Activated CD4-positive, CD25-positive, alpha-beta regulatory T cell (primary cell): ENCODE measurements at regions not wholly inside any gene's neighbourhood (a gene's known extent, or its start where the extent isn't known, plus 50 kb on each side); places are given as distances from the start of the nearest gene placed in this dataset.
"Not testable (repeated sequence)": the region's sequence is repeated elsewhere in the genome, so short reads cannot be mapped to it uniquely, and the experiment has no call there.

Experiments used
- DNase-seq, 4 experiments: peaks; one replicate each; lab custom pipeline; 2025; lab: John Stamatoyannopoulos, UW

GRCh38 chr16:87028481-87029320 lies 288.5 kb downstream of the C16orf95 start:
- no peak for DNase-seq

- DNase-seq: no peak
Observed at GRCh38 chr16:87032554-87032953, 284.6 kb downstream of the C16orf95 start.

GRCh38 chr16:87033021-87033471 lies 284.1 kb downstream of the C16orf95 start:
- no peak for DNase-seq

GRCh38 chr16:87033541-87034300 lies 283.5 kb downstream of the C16orf95 start:
- no peak for DNase-seq

- DNase-seq: no peak
Observed at GRCh38 chr16:87034317-87034716, 282.9 kb downstream of the C16orf95 start.

GRCh38 chr16:87035053-87035452 lies 282.1 kb downstream of the C16orf95 start:
- DNase-seq: no peak

- no peak for DNase-seq
Observed at GRCh38 chr16:87037012-87037411, 280.2 kb downstream of the C16orf95 start.

- not testable (repeated sequence) for DNase-seq
Observed at GRCh38 chr16:87038528-87038927, 278.7 kb downstream of the C16orf95 start.

GRCh38 chr16:87040169-87041117 lies 276.7 kb downstream of the C16orf95 start:
- no peak for DNase-seq

GRCh38 chr16:87041286-87041685 lies 275.9 kb downstream of the C16orf95 start:
- DNase-seq: no peak

- no peak for DNase-seq
Observed at GRCh38 chr16:87042551-87043230, 274.5 kb downstream of the C16orf95 start.

GRCh38 chr16:87043231-87044031 lies 273.8 kb downstream of the C16orf95 start:
- DNase-seq: no peak

- no peak for DNase-seq
Observed at GRCh38 chr16:87044032-87044382, 273.2 kb downstream of the C16orf95 start.

- DNase-seq: no peak
Observed at GRCh38 chr16:87044829-87045228, 272.4 kb downstream of the C16orf95 start.

- no peak for DNase-seq
Observed at GRCh38 chr16:87045466-87046216, 271.6 kb downstream of the C16orf95 start.

- DNase-seq: no peak
Observed at GRCh38 chr16:87046235-87046634, 271.0 kb downstream of the C16orf95 start.

GRCh38 chr16:87047221-87048037 lies 269.8 kb downstream of the C16orf95 start:
- DNase-seq: no peak

- no peak for DNase-seq
Observed at GRCh38 chr16:87048038-87048729, 269.0 kb downstream of the C16orf95 start.
